GM19351 (cell line): ENCODE measurements at regions not wholly inside any gene's neighbourhood (a gene's known extent, or its start where the extent isn't known, plus 50 kb on each side); places are given as distances from the start of the nearest gene placed in this dataset.
"Not testable (repeated sequence)": the region's sequence is repeated elsewhere in the genome, so short reads cannot be mapped to it uniquely, and the experiment has no call there.

Experiments
- ATAC-seq: cut with Tn5 transposase; IDR thresholded peaks from one replicate; pipeline ENCODE4 v1.9.1; 2021; ENCODE audit warnings: mild to moderate bottlenecking, moderate library complexity; ENCODE audit not compliant: unreplicated experiment

DNA sequence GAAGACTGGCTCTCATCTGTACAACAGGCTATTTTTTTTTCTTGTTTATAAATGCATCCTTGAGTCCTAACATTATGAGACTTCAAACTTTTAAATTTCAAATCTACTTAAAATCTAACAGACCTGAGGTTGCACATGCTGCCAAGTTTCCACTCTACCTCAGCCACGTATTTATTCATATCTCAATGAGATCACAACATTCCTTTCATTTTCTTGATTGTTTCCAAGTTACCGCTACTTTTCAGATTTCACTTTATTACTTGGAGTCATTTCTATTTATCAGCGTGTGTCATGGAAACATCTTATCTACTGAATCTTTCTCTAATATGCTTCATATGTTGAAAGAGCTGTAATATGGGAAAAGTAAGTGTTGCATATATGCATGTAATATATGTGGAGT is 1257.5 kb upstream of the ATXN8OS start:
- no peak for ATAC-seq

- ATAC-seq = no peak
Measured at GRCh38 chr13:68846663-68847062, 1261.0 kb upstream of the ATXN8OS start.

- ATAC-seq = no peak
Measured at GRCh38 chr13:68834375-68834774, 1273.3 kb upstream of the ATXN8OS start.

- ATAC-seq = no peak
Measured at GRCh38 chr13:68816715-68817114, 1290.9 kb upstream of the ATXN8OS start.

- no peak for ATAC-seq
Measured at GRCh38 chr13:68813180-68813796, 1294.3 kb upstream of the ATXN8OS start.

DNA sequence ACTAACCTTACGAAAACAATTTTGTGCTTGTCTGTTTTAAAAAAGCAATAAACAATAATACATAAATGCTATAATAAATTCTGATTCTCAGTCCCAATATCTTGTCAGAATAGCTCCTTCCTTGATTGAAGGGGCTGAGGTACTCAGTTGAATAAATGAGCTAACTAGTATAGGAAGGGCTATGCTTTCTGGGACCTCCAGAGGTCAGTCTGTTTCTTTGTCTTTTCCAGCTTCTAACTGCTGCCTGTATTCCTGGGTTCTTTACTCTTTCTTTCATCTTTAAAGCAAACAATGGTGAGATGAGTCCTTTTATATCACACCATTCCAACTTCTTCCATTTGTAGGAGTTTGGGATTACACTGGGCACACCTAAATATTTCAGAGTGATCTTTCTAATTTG is 1297.0 kb upstream of the ATXN8OS start:
- no peak for ATAC-seq

DNA sequence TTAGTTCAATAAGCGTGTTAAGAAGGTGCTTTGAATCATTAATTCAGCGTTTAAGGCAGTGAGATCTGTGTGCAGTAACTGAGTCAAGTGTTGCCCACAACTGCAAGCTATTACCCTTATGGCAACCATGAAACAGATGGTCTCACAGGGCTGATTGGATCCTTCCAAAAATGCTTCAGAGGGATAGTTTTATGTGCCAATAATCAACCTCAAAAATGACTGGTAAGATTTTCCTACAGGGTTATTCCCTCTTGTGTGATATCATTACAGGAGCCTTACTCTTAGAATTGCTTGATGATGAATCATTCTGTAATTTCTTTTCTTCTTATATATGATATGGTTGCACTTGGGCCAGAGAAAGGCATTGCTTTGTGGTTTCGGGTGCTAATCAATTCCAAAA is 1299.2 kb upstream of the ATXN8OS start:
- ATAC-seq = no peak

- ATAC-seq = no peak
Measured at GRCh38 chr13:68806125-68806524, 1301.5 kb upstream of the ATXN8OS start.

- no peak for ATAC-seq
Measured at GRCh38 chr13:68784275-68784674, 1323.4 kb upstream of the ATXN8OS start.

- ATAC-seq = no peak
Measured at GRCh38 chr13:68759617-68760016, 1348.0 kb upstream of the ATXN8OS start.

GRCh38 chr13:68749796-68750195 is 1357.8 kb upstream of the ATXN8OS start:
- no peak for ATAC-seq

- ATAC-seq = no peak
Measured at GRCh38 chr13:68748038-68748437, 1359.6 kb upstream of the ATXN8OS start.

- ATAC-seq = no peak
Measured at GRCh38 chr13:68745502-68745901, 1362.1 kb upstream of the ATXN8OS start.

- no peak for ATAC-seq
Measured at GRCh38 chr13:68736961-68737360, 1370.7 kb upstream of the ATXN8OS start.

DNA sequence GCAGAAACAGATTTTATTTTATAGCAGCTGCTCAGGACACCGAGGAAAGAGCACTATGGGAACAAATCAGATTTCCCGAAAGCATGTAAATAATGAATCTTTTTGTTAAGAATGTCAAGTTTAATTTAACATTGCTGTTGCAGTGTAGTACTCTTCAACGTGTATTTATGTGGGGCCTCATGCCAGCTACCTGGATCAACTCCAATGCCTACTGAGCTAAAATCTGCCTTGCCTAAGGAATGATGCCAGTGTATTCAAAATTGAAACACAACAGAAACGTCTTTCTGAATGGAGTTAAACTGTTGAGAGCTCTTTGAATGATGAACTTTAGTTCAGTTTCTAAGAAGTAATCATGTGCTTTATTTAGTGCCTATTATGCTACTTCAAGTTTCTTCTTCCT is 1379.8 kb upstream of the ATXN8OS start:
- no peak for ATAC-seq

DNA sequence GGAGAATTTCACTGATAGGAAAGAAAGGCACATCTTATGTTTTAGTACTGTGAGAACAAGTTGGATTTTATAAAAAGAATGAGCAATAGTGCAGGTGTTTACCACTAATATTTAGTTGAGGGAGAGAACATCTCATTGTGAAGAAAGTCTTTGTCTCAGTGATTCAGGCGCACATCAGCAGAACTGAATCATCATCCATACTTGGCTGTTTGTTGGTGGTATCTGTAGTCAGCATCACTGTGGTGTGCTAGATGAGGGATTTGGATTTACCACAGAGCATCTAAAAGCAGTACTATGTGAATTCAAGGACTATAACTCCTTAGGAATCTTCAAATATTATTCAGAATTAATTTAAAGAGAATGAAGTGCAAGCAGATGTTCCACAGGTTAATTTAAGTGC is 1380.5 kb upstream of the ATXN8OS start:
- ATAC-seq = no peak

- no peak for ATAC-seq
Measured at GRCh38 chr13:68719815-68720214, 1387.8 kb upstream of the ATXN8OS start.

- no peak for ATAC-seq
Measured at GRCh38 chr13:68715651-68716050, 1392.0 kb upstream of the ATXN8OS start.

- ATAC-seq = no peak
Measured at GRCh38 chr13:68714292-68714691, 1393.3 kb upstream of the ATXN8OS start.

DNA sequence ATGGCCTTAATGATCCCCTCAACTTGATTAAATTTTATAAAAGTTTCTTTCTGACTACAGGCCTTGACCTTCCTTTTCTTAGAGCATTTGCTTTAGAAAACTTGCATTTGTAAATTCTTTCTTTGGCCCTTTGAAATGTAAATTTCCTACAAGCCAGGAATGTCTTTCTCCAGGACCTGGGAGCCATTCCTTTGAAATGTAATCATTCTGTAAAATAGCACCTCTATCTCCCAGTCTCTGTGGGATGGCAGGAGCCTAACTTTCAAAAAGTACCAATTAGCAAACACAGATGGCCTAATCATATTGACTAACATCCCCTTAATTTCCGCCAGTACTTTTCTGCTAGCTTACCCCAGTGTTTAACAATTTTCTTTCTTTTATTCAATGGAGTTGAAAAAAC is 1394.2 kb upstream of the ATXN8OS start:
- ATAC-seq = no peak

DNA sequence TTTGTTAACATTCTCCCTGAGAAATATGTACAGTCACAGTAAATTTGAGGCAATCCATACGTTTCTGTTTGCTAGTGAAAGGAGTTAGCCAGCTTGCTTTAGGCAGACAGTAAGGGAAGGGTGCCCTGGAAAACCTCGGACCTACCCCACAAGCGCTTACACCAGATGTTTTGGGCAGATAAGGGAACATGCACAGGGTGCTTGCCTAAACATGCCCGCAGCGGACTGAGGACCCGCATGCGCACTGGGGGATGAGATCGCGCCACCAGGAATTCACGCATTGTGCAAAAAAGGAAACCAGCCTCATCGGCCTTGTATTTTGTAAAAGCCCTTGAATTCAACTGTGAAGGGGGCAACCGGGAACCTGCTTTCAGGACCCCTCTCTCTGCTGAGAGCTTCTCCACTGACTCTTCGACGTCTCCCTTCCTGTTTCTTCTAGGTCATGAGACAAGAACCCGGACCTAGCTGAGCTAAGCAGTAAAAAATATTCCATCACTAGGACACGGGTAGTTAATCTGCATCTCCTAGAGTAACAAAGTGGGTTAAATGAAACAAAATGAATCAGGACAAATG is 1399.2 kb upstream of the ATXN8OS start:
- ATAC-seq = no peak

DNA sequence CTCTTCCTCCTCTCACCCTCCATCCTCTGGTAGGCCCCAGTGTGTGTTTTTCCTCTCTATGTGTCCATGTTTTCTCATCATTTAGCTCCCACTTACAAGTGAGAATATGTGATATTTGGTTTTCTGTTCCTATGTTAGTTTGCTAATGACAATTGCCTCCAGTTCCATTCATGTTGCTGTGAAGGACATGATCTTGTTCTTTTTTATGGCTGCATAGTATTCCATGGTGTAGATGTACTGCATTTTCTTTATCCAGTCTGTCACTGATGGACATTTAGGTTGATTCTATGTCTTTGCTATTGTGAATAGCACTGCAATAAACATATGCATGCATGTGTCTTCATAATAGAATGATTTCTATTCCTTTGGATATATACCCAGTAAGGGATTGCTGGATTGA is 1401.6 kb upstream of the ATXN8OS start:
- not testable (repeated sequence) for ATAC-seq

GRCh38 chr13:68697551-68697950 is 1410.1 kb upstream of the ATXN8OS start:
- no peak for ATAC-seq
